Gastrocnemius medialis (tissue), 4 donors: ENCODE measurements at regions not wholly inside any gene's neighbourhood (a gene's known extent, or its start where the extent isn't known, plus 50 kb on each side); places are given as distances from the start of the nearest gene placed in this dataset.

Experiments used
- ATAC-seq, 2 donors: fragments of 150-250 bp; one replicate each; pipeline ENCODE4 v1.9.1; 2016
- DNase-seq, 2 donors: peaks; one replicate each; pipeline ENCODE4 v3.0.0-alpha.2; 2019
- H3K27ac ChIP-seq, 4 donors: fragments of 200-600 bp; sonication (generic); 1 replicate in 1 of 4; 2 replicates in 3 of 4; pipeline ENCODE4 v1.5.1; 2016 to 2018; ENCODE audit warnings: mild to moderate bottlenecking in 2 of 4, moderate library complexity in 1 of 4
- H3K27me3 ChIP-seq, 3 donors: fragments of 200-600 bp; sonication (generic) in 2 of 3; 1 replicate in 1 of 3; 2 replicates in 2 of 3; pipeline versions ENCODE4 v1.5.1 to v1.6.0; 2016 to 2019; ENCODE audit warnings: mild to moderate bottlenecking in 1 of 3, moderate library complexity in 1 of 3
- H3K36me3 ChIP-seq, 2 donors: fragments of 200-600 bp; sonication (generic) in 1 of 2; one replicate each; pipeline ENCODE4 v1.5.1; 2017 to 2018
- H3K4me1 ChIP-seq, 2 donors: fragments of 200-600 bp; sonication (generic) in 1 of 2; one replicate each; pipeline ENCODE4 v1.5.1; 2016 to 2017; ENCODE audit warnings: mild to moderate bottlenecking in 2 of 2
- H3K4me3 ChIP-seq, 4 donors: fragments of 200-600 bp; sonication (generic) in 3 of 4; 1 replicate in 1 of 4; 2 replicates in 3 of 4; pipeline ENCODE4 v1.5.1; 2016 to 2019; ENCODE audit warnings: mild to moderate bottlenecking in 2 of 4
- H3K9me3 ChIP-seq, 3 donors: fragments of 200-600 bp; sonication (generic) in 2 of 3; 1 replicate in 1 of 3; 2 replicates in 2 of 3; pipeline ENCODE4 v1.5.1; 2016 to 2019
- POLR2A ChIP-seq, 2 donors: fragments of 450-650 bp; IDR thresholded peaks; one replicate each; pipeline ENCODE4 v1.6.1; 2017; ENCODE audit warnings: antibody characterized with exemption in 2 of 2, mild to moderate bottlenecking in 2 of 2, moderate library complexity in 2 of 2
- in situ Hi-C, 4 donors: fragments of 200-750 bp; cut with MboI; loops; one replicate each; pipeline versions ENCODE4 v1.15.0 to v1.8.0; 2017; ENCODE audit warnings: low sequenced_read_pairs in 4 of 4
- intact Hi-C: fragments of 100-400 bp; cut with DNase I; formaldehyde crosslinking; loops from one replicate; pipeline ENCODE4 v1.15.1; 2023; ENCODE audit warnings: low total_unique reads
- TF ChIP-seq, protein P1 (sequence below), 5 experiments: fragments of 450-650 bp in 3 of 5; fragments of 200-600 bp in 2 of 5; sonication (generic) in 2 of 5; IDR thresholded peaks in 4 of 5; conservative IDR thresholded peaks in 1 of 5; 1 replicate in 4 of 5; 2 replicates in 1 of 5; pipeline ENCODE4 v1.5.1; 2016 to 2019; ENCODE audit warnings: antibody characterized with exemption in 5 of 5, mild to moderate bottlenecking in 3 of 5, moderate library complexity in 3 of 5

DNA sequence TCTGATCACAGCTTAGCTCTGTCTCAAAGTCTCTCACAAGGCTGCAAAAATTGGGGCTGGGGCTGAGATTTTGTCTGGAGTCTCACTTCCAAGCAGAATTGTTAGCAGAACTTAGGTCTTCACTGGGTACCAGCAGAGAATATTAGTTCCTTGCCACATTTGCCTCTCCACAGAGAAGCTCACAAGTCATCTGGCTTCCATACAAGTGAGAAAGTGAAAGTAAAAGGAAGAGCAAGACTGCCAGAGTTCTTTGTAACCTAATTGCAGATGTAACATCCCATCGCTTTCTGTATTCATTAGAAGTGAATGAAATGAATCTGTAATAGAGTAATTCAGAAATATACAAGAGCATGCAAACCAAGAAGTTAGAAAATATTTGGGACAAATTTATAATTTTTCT is 624.1 kb upstream of the GNPDA2 start:
- no peak for DNase-seq
- Histone ChIP-seq H3K4me3 (peak overlapping the region in 2 of 4 donors; percentile 10 to 25), H3K4me1 (no peaks in the 10 kb centered on the region), H3K27ac (no peak overlapping the region), H3K9me3 (no peaks in the 10 kb centered on the region), H3K27me3 (no peaks in the 10 kb centered on the region), H3K36me3 (no peaks in the 10 kb centered on the region)
- intact Hi-C loops, result no loop called here
- in situ Hi-C loops, result no loop called here
- ATAC-seq, result no peak
- TF ChIP-seq POLR2A (IDR thresholded peaks at IDR 0.05), result no peak
- TF ChIP-seq, protein P1, sequence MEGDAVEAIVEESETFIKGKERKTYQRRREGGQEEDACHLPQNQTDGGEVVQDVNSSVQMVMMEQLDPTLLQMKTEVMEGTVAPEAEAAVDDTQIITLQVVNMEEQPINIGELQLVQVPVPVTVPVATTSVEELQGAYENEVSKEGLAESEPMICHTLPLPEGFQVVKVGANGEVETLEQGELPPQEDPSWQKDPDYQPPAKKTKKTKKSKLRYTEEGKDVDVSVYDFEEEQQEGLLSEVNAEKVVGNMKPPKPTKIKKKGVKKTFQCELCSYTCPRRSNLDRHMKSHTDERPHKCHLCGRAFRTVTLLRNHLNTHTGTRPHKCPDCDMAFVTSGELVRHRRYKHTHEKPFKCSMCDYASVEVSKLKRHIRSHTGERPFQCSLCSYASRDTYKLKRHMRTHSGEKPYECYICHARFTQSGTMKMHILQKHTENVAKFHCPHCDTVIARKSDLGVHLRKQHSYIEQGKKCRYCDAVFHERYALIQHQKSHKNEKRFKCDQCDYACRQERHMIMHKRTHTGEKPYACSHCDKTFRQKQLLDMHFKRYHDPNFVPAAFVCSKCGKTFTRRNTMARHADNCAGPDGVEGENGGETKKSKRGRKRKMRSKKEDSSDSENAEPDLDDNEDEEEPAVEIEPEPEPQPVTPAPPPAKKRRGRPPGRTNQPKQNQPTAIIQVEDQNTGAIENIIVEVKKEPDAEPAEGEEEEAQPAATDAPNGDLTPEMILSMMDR (IDR thresholded peaks at IDR 0.05 in 4 of 5, conservative IDR thresholded peaks at IDR 0.05 in 1 of 5), result no peak

DNA sequence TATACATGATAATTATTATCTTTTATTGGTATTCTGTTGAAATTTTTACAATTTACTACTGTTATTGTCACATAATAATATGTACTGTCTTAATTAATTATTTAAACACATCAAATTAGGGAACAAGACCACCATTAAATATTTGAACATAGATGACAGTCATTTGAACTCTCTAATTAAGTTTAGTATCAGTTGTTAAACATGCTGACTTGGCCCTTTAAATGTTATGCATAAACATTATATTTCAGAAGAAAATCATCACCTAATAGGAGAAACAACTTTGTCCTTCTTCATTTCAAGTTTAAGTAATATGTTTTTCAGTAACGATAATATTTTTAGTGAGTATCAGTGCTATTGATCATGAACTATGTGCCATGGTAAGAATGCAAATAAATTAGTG is 623.5 kb upstream of the GNPDA2 start:
- intact Hi-C loops, result no loop called here
- TF ChIP-seq, protein P1 (IDR thresholded peaks at IDR 0.05 in 4 of 5, conservative IDR thresholded peaks at IDR 0.05 in 1 of 5), result no peak
- TF ChIP-seq POLR2A (IDR thresholded peaks at IDR 0.05), result no peak
- no peak for ATAC-seq
- H3K4me3 ChIP-seq, result peak overlapping the region in 1 of 4 donors; percentile 10
- no peaks in the 10 kb centered on the region for H3K9me3 ChIP-seq
- DNase-seq, result no peak
- H3K36me3 ChIP-seq, result no peaks in the 10 kb centered on the region
- H3K27ac ChIP-seq, result no peak overlapping the region
- in situ Hi-C loops, result no loop called here
- H3K27me3 ChIP-seq, result no peaks in the 10 kb centered on the region
- H3K4me1 ChIP-seq, result no peaks in the 10 kb centered on the region

DNA sequence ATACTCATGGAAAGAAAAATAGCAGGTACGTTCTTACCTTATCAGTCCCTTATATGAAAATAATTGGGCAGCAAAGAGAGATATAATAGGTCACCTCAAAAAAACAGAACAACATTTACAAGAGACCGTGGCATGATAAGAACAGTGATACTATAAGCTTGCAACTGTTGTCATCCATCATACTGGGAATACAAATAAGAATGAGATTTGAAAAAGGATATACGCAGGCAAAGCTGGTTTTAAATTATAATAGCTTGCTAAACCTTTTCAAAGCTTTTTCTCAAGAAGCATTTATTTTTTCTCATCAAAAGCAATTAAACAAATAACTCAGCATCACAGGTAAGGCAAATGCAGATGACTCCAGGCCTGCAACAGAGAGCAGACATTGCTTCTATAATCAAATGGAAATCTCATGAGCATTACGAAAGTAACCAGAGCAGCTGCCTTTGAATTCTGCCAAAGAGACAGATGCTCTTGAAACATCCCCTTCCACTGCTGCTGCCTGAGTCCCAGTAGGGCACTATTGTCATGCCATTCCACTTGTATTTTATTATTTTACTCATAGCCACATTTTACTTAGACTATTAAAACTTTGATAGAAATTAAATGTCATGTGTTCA is 620.6 kb upstream of the GNPDA2 start:
- H3K36me3 ChIP-seq, result no peaks in the 10 kb centered on the region
- intact Hi-C loops, result no loop called here
- no peak for ATAC-seq
- H3K4me1 ChIP-seq, result no peaks in the 10 kb centered on the region
- H3K27me3 ChIP-seq, result no peaks in the 10 kb centered on the region
- no peak overlapping the region for H3K4me3 ChIP-seq
- H3K9me3 ChIP-seq, result no peaks in the 10 kb centered on the region
- H3K27ac ChIP-seq, result no peak overlapping the region
- in situ Hi-C loops, result no loop called here
- DNase-seq, result no peak
- TF ChIP-seq, protein P1 (IDR thresholded peaks at IDR 0.05 in 4 of 5, conservative IDR thresholded peaks at IDR 0.05 in 1 of 5), result no peak
- no peak for TF ChIP-seq POLR2A (IDR thresholded peaks at IDR 0.05)

DNA sequence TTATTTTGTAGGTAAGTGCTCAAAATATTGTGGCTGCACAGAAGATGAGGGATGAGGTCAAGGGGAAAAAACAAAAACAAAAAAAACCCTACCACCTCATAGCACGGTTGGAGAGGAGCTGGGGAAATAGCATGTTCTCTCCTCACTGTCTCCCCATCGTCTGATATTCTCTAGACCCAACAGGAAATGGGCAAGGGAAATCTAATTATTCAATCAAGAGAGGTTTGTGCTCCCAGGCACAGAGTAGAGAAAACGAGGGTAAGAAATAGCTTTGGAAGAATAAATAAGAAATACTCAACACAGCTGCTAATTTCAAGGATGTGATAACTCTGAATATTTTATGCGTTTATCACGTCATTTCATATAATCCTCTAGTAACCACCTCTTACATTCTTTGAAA is 619.2 kb upstream of the GNPDA2 start:
- Histone ChIP-seq H3K4me3 (no peak overlapping the region), H3K27ac (no peak overlapping the region), H3K36me3 (no peaks in the 10 kb centered on the region), H3K4me1 (no peaks in the 10 kb centered on the region), H3K27me3 (no peaks in the 10 kb centered on the region), H3K9me3 (no peaks in the 10 kb centered on the region)
- DNase-seq (no peak), ATAC-seq (no peak)
- intact Hi-C loops, result no loop called here
- TF ChIP-seq, protein P1 (IDR thresholded peaks at IDR 0.05 in 4 of 5, conservative IDR thresholded peaks at IDR 0.05 in 1 of 5), result no peak
- no peak for TF ChIP-seq POLR2A (IDR thresholded peaks at IDR 0.05)
- in situ Hi-C loops, result no loop called here

DNA sequence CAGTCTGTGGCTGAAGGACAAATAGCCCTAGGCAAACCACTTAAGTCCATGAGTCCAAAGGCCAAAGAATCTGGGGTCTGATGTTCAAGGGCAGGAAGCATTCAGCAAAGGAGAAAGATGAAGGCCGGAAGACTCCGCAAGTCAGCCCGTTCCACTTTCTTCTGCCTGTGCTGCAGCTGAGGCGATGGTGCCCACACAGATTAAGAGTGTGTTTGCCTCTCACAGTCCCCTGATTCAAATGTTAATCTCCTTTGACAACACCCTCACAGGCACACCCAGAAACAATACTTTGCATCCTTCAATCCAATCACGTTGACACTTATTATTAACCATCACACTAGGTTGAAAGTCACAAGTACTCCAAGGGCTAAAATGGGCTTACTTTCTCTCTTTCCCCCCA is 605.4 kb upstream of the GNPDA2 start:
- DNase-seq (no peak), ATAC-seq (no peak)
- H3K4me1 ChIP-seq, result no peaks in the 10 kb centered on the region
- no peak overlapping the region for H3K4me3 ChIP-seq
- intact Hi-C loops (no loop called here), in situ Hi-C loops (no loop called here)
- H3K27ac ChIP-seq, result no peak overlapping the region
- H3K36me3 ChIP-seq, result no peaks in the 10 kb centered on the region
- TF ChIP-seq, protein P1 (IDR thresholded peaks at IDR 0.05 in 4 of 5, conservative IDR thresholded peaks at IDR 0.05 in 1 of 5), result no peak
- TF ChIP-seq POLR2A (IDR thresholded peaks at IDR 0.05), result no peak
- no peaks in the 10 kb centered on the region for H3K27me3 ChIP-seq
- no peaks in the 10 kb centered on the region for H3K9me3 ChIP-seq
